ENCODE measurements at regions not wholly inside any gene's neighbourhood (a gene's known extent, or its start where the extent isn't known, plus 50 kb on each side); places are given as distances from the start of the nearest gene placed in this dataset.

DNA sequence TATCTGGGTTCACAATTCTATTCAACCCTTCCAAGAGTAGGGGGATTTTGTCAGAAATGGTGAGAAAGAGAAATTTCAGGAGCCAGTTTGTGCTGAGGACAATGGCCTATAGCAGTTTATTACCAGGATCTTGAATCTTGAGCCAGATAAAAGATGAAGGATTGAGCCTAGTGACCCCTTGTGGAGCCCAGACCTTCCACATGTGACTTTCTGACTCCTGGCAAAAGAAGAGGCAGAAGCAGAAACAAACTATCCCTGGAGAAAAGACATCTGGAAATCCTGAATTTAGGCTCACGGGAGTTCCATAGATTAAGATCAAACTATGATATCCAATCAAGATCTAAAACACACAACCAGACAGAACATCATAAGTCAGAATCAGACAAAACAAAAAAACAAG is 60.9 kb upstream of the CHRM2 start:
- in situ Hi-C loops (cut with HindIII; ENCODE audit: low pct_unique_long_range_greater_than_20kb, low sequenced_read_pairs), result no loop called here
- DNase-seq (ENCODE audit: low read depth), result no peak

DNA sequence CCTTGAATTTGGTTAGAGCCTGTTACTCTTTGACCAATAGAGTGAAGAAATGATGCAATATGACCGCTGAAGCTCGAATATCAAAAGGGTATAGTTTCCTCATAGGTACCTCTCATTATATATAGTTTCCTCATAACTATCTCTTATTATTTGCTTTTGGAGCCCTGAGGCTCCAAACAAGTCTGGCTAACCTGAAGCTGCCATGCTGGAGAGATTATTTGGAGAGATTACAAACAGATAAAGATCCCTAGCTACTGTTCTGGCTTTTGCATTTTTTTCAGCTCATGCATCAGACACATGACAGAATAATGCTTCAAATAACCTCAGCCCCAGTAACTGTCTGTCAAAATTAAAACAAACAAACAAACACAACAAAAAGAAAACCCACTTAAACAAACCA is 65.4 kb upstream of the CHRM2 start:
- no peak for DNase-seq (ENCODE audit: low read depth)
- in situ Hi-C loops (cut with HindIII; ENCODE audit: low pct_unique_long_range_greater_than_20kb, low sequenced_read_pairs), result no loop called here

DNA sequence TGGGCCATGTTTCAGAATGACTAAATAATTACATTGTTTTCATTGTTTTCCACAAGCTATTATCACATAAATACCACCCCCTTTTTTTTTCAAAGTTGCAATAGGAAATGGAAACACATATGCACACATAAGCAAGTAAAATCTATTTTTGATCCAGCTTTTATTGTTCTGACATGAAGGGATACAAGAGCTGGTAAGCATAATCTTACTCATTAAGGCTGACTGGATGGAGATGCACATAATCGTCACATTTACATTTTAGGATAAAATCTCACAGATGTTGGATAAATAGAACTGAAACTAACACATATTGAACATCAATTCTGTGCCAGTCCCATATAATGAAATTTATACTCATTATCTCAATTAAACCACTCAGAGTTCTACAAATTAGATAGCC is 84.5 kb upstream of the CHRM2 start:
- no peak for DNase-seq (ENCODE audit: low read depth)
- in situ Hi-C loops (cut with HindIII; ENCODE audit: low pct_unique_long_range_greater_than_20kb, low sequenced_read_pairs), result no loop called here

DNA sequence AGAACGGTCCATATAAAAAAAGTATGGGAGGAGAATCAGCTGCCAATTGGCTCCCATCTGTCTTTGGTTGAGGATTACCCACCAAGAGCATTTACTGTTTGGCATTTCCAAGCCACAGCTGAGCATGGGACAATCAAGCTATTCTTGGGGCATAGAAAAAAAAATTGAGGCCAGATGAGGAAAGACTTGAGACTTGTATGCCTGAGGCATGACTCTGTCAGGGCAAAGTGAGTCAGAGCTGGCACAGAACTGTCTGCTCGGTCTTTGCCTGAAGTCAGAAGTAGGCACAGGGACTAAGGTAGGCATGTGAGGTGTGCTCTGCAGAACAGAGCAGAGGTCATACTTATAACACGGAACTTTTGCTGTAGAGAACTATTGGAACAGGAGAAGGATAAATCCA is 126.5 kb upstream of the CHRM2 start:
- DNase-seq (ENCODE audit: low read depth), result no peak
- in situ Hi-C loops (cut with HindIII; ENCODE audit: low pct_unique_long_range_greater_than_20kb, low sequenced_read_pairs), result no loop called here

DNA sequence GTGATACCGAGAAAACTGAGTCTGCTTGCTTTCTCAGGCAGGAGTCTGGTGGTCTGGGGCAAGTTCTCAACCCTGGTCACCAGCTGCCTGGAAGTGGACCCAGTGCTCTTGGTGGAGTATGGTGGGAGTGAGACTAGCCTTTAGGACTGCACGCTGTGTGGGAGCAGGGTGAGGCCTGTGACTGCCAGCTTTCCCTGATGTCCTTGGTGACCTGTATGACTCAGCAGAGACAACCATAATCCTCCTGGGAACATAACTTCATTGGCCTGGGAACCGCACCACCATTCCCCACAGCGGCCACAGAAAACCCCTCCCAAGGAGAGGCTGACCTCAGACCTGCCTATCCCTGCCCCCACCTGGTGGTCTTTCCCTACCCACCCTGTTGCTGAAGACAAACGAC is 139.5 kb upstream of the CHRM2 start:
- DNase-seq (ENCODE audit: low read depth), result no peak

DNA sequence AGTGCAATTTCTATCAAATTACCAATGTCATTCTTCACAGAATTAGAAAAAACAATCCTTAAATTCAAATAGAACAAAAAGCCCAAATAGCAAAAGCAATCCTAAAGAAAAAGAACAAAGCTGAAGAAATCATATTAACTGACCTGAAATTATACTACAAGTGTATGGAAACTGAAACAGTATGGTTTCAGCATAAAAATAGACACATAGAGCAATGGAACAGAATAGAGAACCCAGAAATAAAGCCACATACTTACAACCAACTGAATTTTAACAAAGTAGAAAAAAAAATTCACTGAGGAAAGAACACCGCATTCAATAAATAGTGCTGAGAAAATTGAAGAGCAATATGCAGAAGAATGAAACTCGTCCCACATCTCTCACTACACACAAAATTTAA is 142.0 kb upstream of the CHRM2 start:
- in situ Hi-C loops (cut with HindIII; ENCODE audit: low pct_unique_long_range_greater_than_20kb, low sequenced_read_pairs), result no loop called here

More for the DNA sequence above, 139.5 kb upstream of the CHRM2 start:
- in situ Hi-C loops (cut with HindIII; ENCODE audit: low pct_unique_long_range_greater_than_20kb, low sequenced_read_pairs), result no loop called here

DNA sequence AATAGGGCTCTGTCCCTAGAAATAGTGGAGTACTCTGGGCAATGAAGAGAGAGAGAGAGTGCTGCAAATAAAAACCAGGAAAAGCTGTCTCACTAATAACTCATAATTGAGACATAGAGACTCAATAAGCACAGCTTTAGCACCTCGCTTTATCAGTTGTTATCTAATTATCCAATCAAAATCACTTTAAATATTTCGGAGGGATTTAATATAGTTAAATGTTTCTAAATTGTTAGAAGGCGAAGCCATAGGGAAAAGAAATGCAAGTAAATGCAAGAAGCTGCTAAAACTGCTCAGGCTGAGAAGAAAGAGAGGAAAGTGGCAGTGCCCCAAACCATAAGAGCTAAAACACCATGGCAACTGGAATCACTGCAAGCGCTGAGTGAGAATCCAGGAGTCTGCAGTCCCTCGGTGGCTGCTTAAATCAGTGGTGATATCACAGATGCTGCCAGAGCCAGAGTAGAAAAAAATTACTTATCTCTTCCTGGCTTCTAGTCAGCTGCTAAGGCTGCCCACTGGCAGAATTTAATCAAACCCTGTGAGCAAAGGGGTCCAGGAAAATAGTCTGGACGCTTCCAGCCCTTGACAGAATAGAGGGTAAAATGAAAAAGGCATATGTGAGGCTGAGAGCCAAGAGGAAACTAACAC is 150.4 kb upstream of the CHRM2 start:
- in situ Hi-C loops (cut with HindIII; ENCODE audit: low pct_unique_long_range_greater_than_20kb, low sequenced_read_pairs), result no loop called here
- no peak for DNase-seq (ENCODE audit: low read depth)

More for the DNA sequence above, 142.0 kb upstream of the CHRM2 start:
- no peak for DNase-seq (ENCODE audit: low read depth)

DNA sequence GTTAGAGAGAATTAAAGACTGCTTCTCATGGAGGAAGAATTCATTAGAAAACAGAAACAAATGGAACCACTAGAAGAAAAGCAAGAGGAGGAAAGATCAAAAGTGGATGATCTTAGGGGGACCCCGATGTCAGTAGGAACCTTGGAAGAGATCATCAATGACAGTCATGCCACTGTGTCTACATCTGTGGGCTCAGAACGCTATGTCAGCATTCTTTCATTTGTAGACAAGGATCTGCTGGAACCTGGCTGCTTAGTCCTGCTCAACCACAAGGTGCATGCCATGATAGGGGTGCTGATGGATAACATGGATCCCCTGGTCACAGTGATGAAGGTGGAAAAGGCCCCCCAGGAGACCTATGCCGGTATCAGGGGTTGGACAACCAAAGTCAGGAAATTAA is 154.4 kb upstream of the CHRM2 start:
- DNase-seq (ENCODE audit: low read depth), result no peak
- in situ Hi-C loops (cut with HindIII; ENCODE audit: low pct_unique_long_range_greater_than_20kb, low sequenced_read_pairs), result no loop called here

DNA sequence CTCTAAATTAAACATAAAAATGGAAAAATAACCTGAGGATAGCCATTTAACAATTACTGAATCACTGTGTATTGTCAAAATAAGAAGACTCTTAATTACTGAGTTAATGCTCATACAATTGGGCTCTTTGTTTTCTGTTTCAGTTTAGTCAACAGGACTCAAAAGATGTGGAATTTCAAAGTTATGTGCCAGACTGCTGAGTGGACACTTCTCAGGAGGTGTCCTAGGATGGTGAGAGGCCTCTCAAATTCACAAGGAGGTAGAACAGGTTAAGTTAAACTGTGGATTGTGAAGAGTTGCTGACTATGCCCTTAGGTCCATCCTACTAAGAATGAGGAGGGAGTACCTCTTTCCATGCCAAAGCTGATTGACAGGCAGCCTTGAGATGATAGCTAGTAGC is 157.7 kb upstream of the CHRM2 start:
- in situ Hi-C loops (cut with HindIII; ENCODE audit: low pct_unique_long_range_greater_than_20kb, low sequenced_read_pairs), result no loop called here
- no peak for DNase-seq (ENCODE audit: low read depth)

DNA sequence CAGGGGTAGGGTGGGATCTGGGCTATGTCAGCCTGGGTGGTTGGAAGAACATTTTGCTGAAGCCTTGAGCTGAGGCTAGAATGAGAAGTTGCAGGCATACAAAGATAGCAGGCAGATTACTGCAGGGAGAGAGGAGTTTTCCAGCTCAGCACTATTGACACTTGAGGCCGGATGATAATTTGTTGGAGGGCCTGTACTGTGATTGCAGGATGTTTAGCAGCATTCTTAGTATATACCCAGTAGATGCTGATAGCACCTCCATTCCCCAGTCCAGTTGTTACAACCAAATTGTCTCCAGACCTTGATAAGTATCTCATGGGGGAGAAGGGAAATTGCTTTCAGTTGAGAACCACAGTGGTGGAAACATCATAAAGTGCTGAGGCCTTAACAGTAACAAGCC is 158.6 kb upstream of the CHRM2 start:
- in situ Hi-C loops (cut with HindIII; ENCODE audit: low pct_unique_long_range_greater_than_20kb, low sequenced_read_pairs), result no loop called here
- DNase-seq (ENCODE audit: low read depth), result no peak

DNA sequence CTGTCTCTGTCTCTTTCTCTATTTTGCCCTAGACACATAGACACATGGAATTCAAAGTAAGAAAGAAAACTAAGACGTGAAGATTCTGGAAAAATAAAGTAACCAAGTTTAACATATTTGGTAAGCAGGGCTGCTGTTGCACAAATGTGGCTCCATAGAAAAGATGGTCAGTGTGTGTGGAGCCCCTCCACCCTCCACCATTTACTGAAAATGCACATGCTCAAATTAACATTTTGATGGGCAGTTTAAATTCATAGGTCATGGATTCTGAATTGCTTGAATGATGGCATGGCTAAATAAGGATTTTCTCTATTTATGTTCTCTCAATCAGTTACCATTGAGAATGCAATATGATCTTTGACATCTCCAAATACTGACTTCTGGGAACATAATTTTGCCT is 165.5 kb upstream of the CHRM2 start:
- in situ Hi-C loops (cut with HindIII; ENCODE audit: low pct_unique_long_range_greater_than_20kb, low sequenced_read_pairs), result no loop called here
- DNase-seq (ENCODE audit: low read depth), result no peak

DNA sequence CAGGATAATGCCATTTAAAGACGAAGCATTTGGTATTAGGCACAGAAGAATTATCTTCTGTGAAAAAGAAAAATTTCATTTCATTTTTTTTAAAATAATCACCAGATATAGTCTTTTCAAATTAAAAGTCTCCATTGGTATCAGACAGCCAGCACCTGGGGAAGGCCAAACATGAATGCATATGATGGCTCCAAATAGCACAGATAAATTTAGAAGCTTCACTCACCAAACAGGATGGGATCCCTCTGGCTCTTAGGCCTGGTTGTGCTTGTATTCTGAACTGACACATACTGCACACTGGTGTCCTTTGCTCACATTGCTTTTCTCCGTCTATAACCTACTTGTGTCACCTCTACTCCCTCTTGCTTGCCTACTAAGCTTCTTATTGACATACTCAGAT is 169.5 kb upstream of the CHRM2 start:
- in situ Hi-C loops (cut with HindIII; ENCODE audit: low pct_unique_long_range_greater_than_20kb, low sequenced_read_pairs), result no loop called here
- DNase-seq (ENCODE audit: low read depth), result no peak

DNA sequence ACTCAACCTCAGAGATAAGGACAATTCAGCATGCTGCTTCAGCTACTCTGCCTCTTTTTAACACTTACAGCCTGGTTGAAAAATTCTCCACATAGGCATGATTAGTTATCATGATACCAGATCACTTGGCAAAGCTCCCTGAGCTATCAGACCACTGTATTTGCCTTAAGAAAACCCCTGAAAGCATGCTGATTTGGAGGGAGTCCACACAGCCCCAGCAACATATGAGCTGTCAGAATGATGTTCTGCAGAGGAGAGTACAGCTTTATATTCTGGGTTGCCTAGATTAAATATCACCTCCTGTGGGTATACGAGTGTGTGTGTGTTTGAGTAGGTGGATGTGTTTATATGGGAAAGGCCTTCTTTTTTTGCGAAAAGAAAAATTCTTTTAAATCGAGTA is 170.2 kb upstream of the CHRM2 start:
- DNase-seq (ENCODE audit: low read depth), result no peak
- in situ Hi-C loops (cut with HindIII; ENCODE audit: low pct_unique_long_range_greater_than_20kb, low sequenced_read_pairs), result no loop called here

DNA sequence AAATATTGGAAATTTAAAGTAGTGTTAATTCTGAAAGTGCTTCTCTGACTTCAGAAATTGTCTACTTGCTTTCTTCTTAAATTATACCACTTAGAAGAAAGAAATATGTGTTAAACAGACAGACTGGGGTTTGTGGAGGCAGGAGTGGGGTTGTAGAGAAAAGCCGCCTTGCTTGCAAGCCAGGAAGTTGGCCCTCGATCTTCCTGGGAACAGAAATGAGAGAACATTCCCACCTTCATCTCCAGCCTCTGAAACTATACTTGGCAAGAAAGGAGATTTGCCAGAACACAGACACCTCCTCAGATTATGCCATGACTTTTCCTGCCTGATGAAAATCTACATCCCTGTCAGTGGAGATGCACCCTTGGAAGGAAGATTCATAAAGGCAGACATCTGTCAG is 171.2 kb upstream of the CHRM2 start:
- in situ Hi-C loops (cut with HindIII; ENCODE audit: low pct_unique_long_range_greater_than_20kb, low sequenced_read_pairs), result no loop called here
- DNase-seq (ENCODE audit: low read depth), result no peak

DNA sequence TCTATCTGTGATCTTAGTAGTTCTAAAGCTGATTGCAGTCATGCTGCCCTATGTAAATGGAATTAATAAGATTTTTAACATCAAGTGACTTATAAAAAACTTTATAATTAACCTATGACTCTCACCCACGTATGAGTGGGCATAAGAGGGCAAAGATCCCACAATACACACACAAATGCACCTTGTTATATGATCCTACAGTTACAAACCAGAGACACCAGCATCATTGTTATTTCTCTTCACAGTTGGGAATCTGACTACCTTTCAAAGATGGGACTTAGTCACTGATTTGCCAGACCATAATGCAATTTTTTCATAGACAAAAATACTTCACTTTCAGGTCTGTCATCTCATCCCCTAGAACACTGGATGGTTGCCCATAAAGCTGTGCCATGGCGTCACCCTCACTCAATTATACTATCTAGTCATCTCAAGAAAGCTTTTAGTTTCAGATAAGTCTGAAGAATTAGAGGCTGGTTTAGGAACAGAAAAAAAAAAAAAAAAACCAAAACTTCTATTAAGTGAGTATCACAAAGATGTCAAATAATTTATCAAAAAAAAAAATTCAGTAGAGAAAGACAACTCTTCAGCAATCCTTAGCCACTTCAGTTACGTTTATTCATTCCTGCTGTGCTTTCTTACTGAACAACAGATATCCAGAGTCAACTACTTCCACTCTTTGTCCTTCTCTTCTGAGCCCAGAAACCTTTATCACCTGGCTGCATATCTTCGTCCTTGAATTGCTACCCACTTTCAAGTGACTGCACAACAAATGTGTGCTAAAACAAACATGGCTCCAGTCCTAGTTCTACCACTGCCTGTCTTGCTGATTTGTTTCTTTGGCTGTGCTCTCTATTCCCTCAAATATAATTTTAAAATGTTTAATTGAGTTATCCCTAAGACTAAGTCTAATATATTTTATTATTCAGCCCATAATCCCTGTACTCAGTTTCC is 175.0 kb upstream of the CHRM2 start:
- in situ Hi-C loops (cut with HindIII; ENCODE audit: low pct_unique_long_range_greater_than_20kb, low sequenced_read_pairs), result no loop called here

DNA sequence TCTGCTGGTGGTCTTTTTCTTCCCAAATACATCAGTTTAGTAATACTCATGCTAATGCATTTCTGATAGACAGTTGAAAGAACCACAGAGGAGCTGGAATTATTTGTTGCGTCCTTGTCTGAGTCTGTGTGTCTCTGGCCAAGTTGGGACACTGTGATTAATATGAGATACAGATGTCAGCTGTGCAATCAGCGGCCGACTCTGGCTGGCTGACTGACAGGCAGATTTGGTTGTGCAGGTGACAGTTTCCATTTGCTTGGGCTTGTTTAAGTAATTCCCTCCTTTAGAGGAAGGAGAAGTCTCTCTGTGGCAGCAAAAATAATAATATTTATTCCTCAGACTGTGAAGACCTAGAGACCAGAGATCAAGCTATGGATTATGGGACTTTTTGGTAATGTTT is 176.2 kb upstream of the CHRM2 start:
- in situ Hi-C loops (cut with HindIII; ENCODE audit: low pct_unique_long_range_greater_than_20kb, low sequenced_read_pairs), result no loop called here
- DNase-seq (ENCODE audit: low read depth), result no peak

More for the DNA sequence above, 175.0 kb upstream of the CHRM2 start:
- no peak for DNase-seq (ENCODE audit: low read depth)

DNA sequence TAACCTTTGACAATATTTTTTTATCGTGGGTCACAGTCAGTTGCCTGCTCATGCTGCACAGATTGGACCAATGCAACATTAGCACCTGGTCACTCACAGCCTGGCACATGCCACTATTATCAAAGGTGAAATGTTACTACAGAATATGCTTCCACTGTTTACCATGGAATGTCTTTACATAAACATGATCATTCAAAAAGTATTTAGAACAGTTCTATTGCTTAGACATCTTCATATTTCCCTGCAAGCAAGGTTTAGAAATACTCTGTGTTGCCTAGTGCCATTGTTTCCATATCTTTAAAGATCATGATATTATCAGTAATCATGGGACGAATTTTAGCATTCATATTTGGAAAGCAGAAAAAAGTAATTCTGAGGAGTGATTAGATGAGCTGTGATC is 179.9 kb upstream of the CHRM2 start:
- no peak for DNase-seq (ENCODE audit: low read depth)
- in situ Hi-C loops (cut with HindIII; ENCODE audit: low pct_unique_long_range_greater_than_20kb, low sequenced_read_pairs), result no loop called here

DNA sequence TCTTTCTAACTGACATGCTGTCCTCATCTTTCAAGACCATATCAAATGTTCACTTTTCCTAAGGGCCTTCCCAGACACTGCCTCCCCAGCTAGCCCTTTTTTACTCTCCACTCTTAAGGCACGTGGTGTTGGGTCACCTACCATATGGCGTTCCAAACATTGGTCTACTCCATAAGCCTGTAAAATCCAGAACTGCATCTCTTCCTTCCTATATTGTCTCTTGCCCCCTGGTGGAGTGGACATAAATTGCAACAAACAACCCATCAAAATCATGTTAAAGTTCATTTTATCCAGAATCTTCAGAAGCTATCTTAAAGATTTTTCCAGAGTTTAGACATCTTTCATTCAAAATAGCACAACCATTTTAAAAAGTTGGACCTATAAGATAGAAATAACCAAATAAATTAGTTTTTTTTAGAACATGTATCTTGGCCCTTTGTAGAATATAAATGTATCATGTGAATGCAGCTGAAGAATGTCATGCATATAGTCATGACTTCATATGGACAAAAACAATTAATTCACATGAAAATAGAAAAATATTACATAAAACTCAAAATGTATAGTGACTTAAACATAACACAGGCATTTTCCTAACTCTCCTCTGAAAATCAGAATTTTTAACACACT is 180.6 kb upstream of the CHRM2 start:
- peak; percentile 38 for DNase-seq (ENCODE audit: low read depth)

DNA sequence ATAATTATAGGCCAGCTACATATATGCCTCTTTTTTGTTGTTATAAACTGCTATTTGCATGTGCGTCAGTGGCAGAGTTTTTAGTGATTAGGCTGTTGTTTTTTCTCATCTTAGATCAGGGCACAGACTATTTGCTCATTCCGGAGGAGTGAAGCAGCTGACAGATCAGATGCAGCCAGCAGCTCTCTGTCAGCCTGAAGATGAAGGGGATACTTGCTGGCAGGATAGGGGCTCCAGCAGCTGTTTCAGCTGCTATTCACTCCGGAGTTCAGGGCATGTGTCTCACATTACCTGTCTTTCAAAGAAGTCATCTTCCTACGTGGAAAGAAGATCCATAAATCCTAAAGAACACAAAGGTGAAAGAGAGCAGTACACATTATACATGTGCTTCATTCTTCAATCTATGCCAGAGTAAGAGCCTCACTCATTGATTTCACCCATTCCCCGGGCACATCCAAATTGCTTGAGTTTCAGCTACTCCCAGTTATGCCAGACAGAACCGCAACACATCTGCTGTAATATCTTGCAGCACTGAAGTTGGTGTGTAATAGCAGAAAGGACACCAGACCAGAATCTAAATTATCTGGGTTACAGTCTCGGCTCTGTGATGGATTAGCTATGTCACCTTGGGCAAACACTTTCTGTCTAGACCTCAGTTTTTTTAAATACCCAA is 182.8 kb upstream of the CHRM2 start:
- DNase-seq (ENCODE audit: low read depth), result no peak
- in situ Hi-C loops (cut with HindIII; ENCODE audit: low pct_unique_long_range_greater_than_20kb, low sequenced_read_pairs), result no loop called here

More for the DNA sequence above, 180.6 kb upstream of the CHRM2 start:
- in situ Hi-C loops (cut with HindIII; ENCODE audit: low pct_unique_long_range_greater_than_20kb, low sequenced_read_pairs), result no loop called here
